ENCODE measurements at regions not wholly inside any gene's neighbourhood (a gene's known extent, or its start where the extent isn't known, plus 50 kb on each side); places are given as distances from the start of the nearest gene placed in this dataset.
A peak's percentile ranks its signal among the peaks of the same experiment; 100 is the strongest.

GRCh38 chr9:85427772-85428171 lies 314.0 kb downstream of the AGTPBP1 start:
- Mint-ChIP-seq H3K27ac (no peak overlapping the region), H3K36me3 (ENCODE audit: insufficient read depth) (no peaks in the 10 kb centered on the region), H3K27me3 (peaks cover 12% of the 10 kb centered on the region)

GRCh38 chr9:85425153-85425611 lies 316.6 kb downstream of the AGTPBP1 start:
- peak; percentile 79 for TF ChIP-seq CTCF (IDR thresholded peaks at IDR 0.05; ENCODE audit: unreplicated experiment)
- peak; percentile 57 for DNase-seq (ENCODE audit: low spot score, unreplicated experiment)
- H3K36me3 Mint-ChIP-seq (ENCODE audit: insufficient read depth) = no peaks in the 10 kb centered on the region
- H3K27ac Mint-ChIP-seq = no peak overlapping the region
- H3K4me3 Mint-ChIP-seq (ENCODE audit: low read depth) = no peak overlapping the region
- peaks cover 12% of the 10 kb centered on the region for H3K27me3 Mint-ChIP-seq
- peaks cover 6% of the 10 kb centered on the region for H3K4me1 Mint-ChIP-seq (ENCODE audit: low read depth)
- peaks cover 6% of the 10 kb centered on the region for H3K9me3 Mint-ChIP-seq (ENCODE audit: low read depth)

More at GRCh38 chr9:85427772-85428171, 314.0 kb downstream of the AGTPBP1 start:
- Mint-ChIP-seq H3K4me3 (ENCODE audit: low read depth) (no peak overlapping the region), H3K9me3 (ENCODE audit: low read depth) (peaks cover 3% of the 10 kb centered on the region), H3K4me1 (ENCODE audit: low read depth) (peaks cover 7% of the 10 kb centered on the region)
- no peak for TF ChIP-seq CTCF (IDR thresholded peaks at IDR 0.05; ENCODE audit: unreplicated experiment)
- no peak for DNase-seq (ENCODE audit: low spot score, unreplicated experiment)

- H3K4me1 Mint-ChIP-seq (ENCODE audit: low read depth) = peaks cover 6% of the 10 kb centered on the region
- no peak for DNase-seq (ENCODE audit: low spot score, unreplicated experiment)
- peaks cover 8% of the 10 kb centered on the region for H3K27me3 Mint-ChIP-seq
- no peak overlapping the region for H3K4me3 Mint-ChIP-seq (ENCODE audit: low read depth)
- H3K27ac Mint-ChIP-seq = no peak overlapping the region
- TF ChIP-seq CTCF (IDR thresholded peaks at IDR 0.05; ENCODE audit: unreplicated experiment) = no peak
- H3K9me3 Mint-ChIP-seq (ENCODE audit: low read depth) = peaks cover 6% of the 10 kb centered on the region
- H3K36me3 Mint-ChIP-seq (ENCODE audit: insufficient read depth) = no peaks in the 10 kb centered on the region
Observed at GRCh38 chr9:85423422-85423821, 318.3 kb downstream of the AGTPBP1 start.

- Mint-ChIP-seq H3K36me3 (ENCODE audit: insufficient read depth) (no peaks in the 10 kb centered on the region), H3K4me3 (ENCODE audit: low read depth) (no peak overlapping the region), H3K27ac (no peak overlapping the region), H3K9me3 (ENCODE audit: low read depth) (peaks cover 6% of the 10 kb centered on the region), H3K4me1 (ENCODE audit: low read depth) (peaks cover 1% of the 10 kb centered on the region), H3K27me3 (no peaks in the 10 kb centered on the region)
- DNase-seq (ENCODE audit: low spot score, unreplicated experiment) = no peak
- no peak for TF ChIP-seq CTCF (IDR thresholded peaks at IDR 0.05; ENCODE audit: unreplicated experiment)
Observed at GRCh38 chr9:85421641-85422040, 320.1 kb downstream of the AGTPBP1 start.

- no peaks in the 10 kb centered on the region for H3K36me3 Mint-ChIP-seq (ENCODE audit: insufficient read depth)
- peak overlapping the region; percentile 86 for H3K27ac Mint-ChIP-seq
- H3K4me1 Mint-ChIP-seq (ENCODE audit: low read depth) = peaks cover 1% of the 10 kb centered on the region
- H3K27me3 Mint-ChIP-seq = no peaks in the 10 kb centered on the region
- H3K9me3 Mint-ChIP-seq (ENCODE audit: low read depth) = peaks cover 6% of the 10 kb centered on the region
- DNase-seq (ENCODE audit: low spot score, unreplicated experiment) = no peak
- no peak for TF ChIP-seq CTCF (IDR thresholded peaks at IDR 0.05; ENCODE audit: unreplicated experiment)
- no peak overlapping the region for H3K4me3 Mint-ChIP-seq (ENCODE audit: low read depth)
Observed at GRCh38 chr9:85420750-85421149, 321.0 kb downstream of the AGTPBP1 start.
